HG03520 (cell line): ENCODE measurements at regions not wholly inside any gene's neighbourhood (a gene's known extent, or its start where the extent isn't known, plus 50 kb on each side); places are given as distances from the start of the nearest gene placed in this dataset.

Experiments
- ATAC-seq: cut with Tn5 transposase; IDR thresholded peaks from one replicate; pipeline ENCODE4 v1.9.1; 2021; ENCODE audit warnings: mild to moderate bottlenecking, moderate library complexity; ENCODE audit not compliant: unreplicated experiment

- no peak for ATAC-seq
Measured at GRCh38 chr18:75927791-75928190, 500.3 kb upstream of the SMIM21 start.

DNA sequence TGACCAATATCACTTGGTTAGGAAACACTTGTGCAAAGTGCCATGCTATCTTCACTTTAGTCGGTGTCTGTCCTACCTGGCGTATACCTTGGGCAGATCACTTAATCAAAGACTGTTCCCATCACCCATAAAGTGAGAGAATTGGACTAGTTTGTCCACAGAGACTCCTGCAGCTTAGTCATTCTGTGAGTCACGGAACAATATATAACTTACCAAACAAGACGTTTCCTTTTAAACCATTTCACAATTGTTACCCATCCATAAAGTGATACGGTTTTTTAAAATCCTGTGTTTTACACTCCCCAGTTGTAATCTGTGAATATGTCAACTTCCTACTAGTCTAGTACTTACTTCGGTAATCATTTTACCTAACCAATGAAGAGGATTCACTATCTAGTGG, 499.3 kb upstream of the SMIM21 start:
- ATAC-seq: no peak

DNA sequence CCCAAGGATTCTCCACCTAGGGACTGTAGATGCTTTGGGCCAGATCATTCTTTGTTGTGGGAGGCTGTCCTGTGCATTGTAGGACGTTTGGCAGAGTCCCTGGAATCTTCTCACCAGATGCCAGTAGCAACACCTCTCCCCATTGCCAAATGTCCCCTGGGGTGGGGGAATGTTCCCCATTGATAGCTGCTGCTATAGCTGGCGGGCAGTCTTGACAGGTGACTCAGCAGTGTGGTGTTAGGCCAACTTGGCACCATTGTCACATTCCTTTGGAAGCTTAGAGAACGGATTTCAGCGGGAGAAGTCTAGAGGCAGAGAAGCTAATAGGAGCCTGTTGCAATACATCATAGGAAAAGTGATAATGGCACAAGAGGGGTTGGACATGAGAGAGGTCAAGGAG, 495.7 kb upstream of the SMIM21 start:
- ATAC-seq: no peak

GRCh38 chr18:75916624-75916982, 489.1 kb upstream of the SMIM21 start:
- no peak for ATAC-seq

- ATAC-seq: no peak
Measured at GRCh38 chr18:75915941-75916623, 488.6 kb upstream of the SMIM21 start.

- no peak for ATAC-seq
Measured at GRCh38 chr18:75912829-75913228, 485.3 kb upstream of the SMIM21 start.

DNA sequence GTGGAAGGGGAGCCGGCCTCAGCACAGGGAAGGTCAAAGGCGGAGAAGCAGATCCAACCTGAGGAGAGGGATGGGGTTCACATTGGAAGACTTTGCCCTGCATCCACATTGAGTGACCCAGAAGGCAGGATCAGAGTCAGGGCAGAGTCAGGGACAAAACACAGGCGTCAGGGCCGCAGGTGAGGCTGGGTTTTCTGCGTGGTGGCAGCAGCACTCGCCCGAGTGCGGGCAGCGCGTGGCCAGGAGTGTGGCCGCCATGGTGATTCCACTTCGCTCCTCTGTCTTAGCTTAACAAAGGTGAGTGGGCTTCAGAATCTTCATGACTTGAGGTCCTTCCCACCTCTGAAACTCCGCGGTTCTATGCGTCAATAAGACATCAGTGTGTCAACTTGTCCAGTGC, 476.9 kb upstream of the SMIM21 start:
- ATAC-seq: no peak

- no peak for ATAC-seq
Measured at GRCh38 chr18:75898651-75899050, 471.1 kb upstream of the SMIM21 start.

DNA sequence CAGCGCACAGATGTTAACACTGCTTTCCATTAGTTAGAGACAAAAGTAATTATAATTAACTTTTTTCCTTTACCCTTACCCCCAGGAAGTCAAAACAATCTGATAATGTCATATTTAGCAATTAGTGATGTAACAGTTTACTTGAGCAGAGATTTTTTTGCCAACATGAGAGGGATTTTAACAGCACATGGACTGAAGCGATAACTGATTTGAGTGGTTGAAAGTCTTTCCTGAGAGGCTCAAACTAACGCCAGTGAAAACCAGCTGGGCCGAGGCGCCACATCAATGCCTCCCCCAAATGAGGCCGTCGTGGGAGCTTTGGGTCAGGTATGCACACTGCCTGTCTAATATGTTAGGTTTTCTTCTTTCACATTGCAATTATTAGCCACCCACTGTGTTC, 469.9 kb upstream of the SMIM21 start:
- ATAC-seq: no peak

GRCh38 chr18:75896865-75897264, 469.4 kb upstream of the SMIM21 start:
- ATAC-seq: no peak

DNA sequence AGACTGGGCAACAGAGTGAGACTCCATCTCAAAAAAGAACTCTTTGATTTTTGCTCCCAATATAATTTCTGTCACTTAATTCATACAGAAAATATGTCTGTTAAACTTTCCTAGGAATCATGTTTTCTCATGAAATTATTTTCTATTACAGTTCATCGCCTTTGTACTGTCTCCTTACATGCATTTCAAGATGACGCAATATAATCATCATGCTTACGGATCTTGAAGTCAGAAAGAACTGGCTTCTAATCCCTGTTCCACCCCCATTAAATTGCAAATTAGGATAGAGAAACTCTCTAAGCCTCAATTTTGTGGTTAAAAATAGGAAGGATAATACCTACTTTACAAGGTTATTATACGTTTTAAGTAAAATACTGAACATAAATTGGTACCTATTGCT, 467.6 kb upstream of the SMIM21 start:
- ATAC-seq: no peak

DNA sequence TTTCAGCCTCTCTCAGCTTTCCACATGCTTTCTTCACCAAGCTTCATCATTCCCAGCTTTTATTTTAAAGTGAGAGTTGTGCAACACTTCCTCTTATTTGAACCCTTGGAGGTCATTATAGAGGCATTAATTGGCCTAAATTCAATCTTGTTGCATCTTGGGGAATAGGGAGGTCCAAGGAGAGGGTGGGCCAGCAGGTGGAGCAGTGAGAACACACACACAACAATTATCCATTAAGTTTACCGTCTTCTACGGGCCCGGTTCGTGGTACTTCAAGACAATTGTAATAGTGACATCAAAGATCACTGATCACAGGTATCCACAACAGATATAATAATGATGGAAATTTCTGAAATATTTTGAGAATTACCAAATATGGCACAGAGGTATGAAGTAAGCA, 457.2 kb upstream of the SMIM21 start:
- no peak for ATAC-seq

DNA sequence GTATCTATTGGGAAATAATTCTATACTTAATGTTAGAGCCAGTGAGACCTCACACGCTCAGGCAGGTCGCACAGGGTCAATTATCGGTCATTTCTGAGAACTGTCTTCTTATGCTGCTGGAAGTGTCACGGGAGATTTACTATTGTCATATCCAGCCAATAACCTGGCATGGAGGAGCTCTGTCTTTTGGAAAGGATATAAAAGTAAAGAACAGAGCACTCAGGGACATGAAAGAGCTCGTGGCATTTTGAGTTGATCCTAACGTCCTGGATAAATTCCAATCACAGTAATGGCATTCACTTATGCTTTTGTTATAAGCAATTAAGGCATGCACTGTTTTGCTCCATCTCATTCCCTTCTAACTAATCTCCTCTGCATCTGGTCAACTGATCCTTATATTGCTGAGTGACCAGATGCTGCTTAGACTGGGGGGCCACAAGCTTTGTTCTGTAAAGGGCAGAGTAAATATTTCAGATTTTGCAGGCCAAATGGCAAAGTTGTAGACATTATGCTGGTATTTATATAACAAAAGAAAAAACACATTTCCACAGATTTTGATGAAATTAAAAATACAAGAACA, 453.5 kb upstream of the SMIM21 start:
- ATAC-seq: no peak

DNA sequence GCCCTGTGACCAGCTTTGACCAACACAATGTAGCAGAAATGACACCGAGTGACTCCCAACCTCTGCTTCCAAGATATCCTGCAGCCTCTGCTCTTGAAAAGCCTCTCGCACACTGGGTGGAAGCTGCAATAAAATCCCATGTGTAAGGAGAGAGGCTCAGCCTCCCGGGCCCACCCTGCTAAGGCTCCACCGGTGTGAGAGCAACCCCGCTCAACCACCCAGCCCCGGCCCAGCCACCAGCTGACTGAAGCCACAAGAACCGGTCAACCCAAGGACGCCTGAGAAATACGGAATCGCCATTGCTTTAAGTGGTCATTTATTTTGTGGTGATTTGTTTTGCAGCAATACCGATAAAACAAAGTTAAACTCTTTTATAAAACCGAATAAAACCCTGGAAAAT, 452.8 kb upstream of the SMIM21 start:
- no peak for ATAC-seq

DNA sequence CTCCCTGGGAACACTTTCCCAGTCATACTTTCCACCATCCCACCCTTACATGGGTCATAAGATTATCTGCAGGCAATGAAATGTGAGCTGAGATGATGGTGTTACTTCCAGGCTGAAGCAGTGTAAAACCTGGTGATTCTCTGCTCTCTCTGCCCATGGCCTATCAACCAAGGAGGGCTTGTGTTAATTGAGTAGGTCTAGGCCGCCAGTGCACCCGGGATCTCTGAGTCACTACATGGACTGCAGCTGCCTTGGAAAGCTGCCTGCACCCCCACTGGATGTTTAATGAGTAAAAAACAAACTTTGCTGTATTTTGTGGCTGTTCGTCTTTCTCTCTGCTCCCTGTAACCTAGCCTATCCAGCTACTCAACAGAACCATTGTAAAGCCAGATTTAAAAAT, 451.7 kb upstream of the SMIM21 start:
- no peak for ATAC-seq

DNA sequence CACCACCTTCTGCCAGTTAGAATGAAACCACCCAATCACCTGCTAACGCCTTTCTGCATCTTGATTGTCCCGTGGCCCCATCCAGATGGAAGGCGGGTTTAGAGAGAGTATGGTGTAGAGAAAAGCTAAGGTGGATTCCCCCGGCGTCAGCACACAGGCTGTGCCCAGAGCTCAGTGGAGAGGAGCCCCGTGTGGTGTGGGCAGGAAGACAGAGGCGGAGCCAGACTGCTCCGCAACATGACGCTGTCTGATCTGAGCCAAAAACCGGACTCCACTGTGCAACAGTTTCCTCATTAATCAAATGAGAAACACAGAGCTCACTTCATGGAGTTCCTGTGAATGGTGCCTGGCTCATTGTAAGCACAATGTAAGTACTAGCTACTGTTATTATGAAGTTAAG, 448.1 kb upstream of the SMIM21 start:
- ATAC-seq: no peak

DNA sequence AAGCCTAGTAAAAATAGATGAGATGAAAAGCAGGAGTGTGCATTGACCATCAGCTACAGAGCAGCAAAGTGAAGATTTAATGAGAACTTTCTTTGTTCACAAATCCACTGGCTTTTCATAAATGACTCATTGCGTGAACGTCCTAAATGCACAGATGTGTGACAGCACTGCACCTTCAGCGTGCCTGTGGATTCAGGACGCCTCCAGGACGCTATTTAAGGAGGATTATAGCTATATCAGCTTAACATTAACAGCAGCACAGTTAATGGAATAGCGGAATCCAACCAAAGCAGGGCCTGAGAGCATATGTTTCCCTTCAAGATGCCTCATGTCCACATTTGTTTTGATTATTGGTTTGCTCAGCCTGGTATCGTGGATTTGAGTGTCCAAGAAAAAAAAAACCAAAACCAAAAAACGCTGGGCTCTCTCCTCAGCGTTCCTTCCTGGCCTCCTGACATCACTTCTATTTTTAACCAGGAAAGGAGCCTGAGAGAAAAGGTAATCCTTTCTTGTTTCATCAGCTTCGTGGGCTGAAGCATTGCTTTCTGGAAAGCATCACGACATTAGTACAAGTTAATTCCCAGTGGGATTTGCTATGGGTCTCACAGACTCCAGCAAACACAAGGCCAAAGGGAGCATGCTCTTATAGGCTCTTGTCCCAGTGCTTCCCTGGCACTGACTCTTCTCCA, 447.0 kb upstream of the SMIM21 start:
- no peak for ATAC-seq

DNA sequence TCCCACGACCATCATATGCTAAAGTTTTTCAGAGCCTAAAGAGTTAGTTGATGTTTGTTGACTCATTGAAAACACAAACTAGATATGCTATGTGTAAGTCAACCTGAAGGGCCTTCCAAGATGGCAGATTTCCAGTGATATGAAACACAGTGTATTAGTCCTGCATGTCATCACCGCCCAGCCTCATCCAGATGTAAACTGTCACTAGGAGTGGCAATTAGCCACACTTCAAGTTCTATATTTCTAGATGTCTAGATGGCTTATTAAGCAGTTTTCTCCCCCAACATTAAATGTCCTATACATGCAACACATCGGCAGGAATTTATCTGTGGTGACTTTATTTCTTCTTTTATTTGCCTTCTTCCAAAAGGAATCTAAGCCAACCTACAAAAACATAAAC, 444.1 kb upstream of the SMIM21 start:
- ATAC-seq: no peak

GRCh38 chr18:75869162-75869561, 441.7 kb upstream of the SMIM21 start:
- no peak for ATAC-seq

DNA sequence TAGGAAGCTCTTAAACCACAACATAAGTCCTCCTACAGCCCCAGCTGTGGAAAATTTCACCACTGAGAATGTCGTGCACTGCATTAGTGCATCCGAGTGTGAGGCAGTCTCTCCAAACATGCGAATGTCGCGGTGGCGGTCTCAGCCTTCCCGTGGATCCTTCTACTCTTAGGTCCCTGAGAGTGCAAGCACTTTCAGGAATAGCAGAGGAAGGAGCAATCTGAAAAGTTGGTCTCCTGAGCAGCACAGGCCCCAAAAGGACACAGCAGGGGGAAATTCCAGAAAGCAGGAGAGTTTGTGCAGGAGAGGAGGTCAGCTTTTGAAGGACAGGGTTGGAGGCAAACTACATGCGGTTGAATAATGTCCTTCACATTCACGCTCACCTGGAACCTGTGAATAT, 440.5 kb upstream of the SMIM21 start:
- no peak for ATAC-seq

- ATAC-seq: no peak
Measured at GRCh38 chr18:75865639-75866038, 438.1 kb upstream of the SMIM21 start.

DNA sequence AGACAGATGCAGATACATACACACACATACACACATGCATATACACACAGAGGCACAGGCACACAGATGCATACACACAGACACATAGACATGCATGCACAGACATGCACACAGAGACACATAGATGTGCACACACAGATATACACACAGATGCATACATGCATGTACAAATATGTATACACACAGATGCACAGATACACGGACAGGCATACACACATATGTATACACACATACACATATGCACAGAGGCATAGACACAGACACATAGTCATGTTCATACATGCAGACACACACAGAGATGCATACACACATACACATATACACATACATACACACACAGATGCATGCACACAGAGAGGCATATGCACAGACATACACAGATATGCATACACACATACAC, 437.3 kb upstream of the SMIM21 start:
- ATAC-seq: no peak

- ATAC-seq: no peak
Measured at GRCh38 chr18:75863696-75864095, 436.2 kb upstream of the SMIM21 start.
